NCI-H748 treated with DMSO at 0.1 percent for 48 hours (cell line): ENCODE measurements at regions not wholly inside any gene's neighbourhood (a gene's known extent, or its start where the extent isn't known, plus 50 kb on each side); places are given as distances from the start of the nearest gene placed in this dataset.

Experiments
- DNase-seq: peaks from one replicate; lab custom pipeline; 2025; lab: John Stamatoyannopoulos, UW

DNA sequence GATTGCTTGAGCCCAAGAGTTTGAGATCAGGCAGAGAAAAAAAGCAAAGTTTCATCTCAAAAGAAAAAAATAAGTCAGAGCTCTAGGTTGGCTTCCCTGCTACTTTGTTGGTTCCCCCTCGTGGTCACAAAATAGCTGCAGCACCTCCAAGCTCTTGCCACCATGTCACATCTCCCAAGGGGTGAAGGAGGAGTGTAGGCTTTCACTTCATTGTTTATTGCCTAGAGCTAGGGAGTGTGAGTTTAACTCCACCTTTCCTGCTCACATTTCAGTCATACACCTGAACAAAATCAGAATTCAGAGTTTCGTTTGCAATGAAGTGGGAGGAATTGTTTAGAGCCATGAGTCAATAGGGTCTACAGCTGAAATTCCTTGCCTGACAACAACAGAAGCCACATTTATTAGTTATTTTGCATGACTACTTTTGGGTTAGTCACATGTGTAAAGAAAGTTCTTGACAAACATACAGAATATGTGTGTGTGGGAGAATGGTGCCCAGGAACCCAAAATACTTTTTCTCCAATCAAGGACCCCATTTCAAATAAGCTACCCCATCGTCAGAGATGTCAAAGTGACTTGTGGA, 56.2 kb upstream of the UFL1 start:
- DNase-seq: no peak

DNA sequence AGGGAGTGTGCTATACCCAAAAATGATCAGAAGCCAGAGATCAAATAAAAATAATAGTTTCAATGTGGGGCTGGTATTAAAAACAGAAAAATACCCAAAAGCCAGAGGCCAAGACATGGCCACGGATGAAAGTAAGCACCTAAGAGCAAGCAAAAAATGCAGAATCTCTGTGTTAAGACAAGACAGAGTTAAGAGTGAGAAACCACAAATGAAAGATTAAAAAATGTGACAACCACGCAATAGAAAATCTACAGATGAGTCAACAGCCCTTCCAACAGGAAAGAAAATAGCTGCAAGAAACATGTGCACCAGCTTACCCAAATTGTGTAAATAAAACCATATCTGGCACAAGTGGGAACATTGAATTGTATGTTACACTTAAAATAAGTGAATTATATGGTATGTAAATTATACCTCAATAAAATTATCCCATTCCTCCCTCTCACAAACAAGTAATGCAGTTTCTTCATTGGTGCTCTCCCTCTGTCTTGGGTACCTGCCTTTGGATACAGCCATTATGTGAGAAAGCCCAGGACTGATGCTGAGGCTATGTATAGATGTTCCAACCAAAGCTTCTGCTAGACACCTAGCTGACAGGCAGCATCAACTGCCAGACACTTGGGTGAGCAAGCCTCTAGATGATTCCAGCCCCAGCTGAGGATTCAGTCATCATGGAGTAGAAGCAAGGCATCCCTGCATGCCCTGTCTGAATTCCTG, 55.3 kb upstream of the UFL1 start:
- no peak for DNase-seq

DNA sequence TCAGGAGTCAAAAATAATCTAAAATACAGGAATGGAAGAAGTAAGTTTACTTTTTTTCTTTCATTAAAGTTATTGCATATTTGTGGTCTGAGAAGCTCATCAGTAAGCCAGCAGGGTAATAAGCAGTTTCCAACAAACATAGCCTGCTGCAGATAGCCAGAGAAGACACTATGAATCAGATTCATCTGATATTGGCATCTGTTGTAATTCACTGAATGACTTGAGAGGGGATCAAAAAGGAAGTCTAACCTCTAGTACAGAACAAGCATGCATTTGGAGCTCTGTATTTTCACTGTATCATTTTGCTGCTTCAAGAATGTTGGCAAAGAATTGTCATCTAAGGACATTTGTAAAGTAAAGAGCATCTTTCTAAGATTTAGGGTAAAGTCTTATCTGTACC, 53.8 kb upstream of the UFL1 start:
- DNase-seq: no peak

DNA sequence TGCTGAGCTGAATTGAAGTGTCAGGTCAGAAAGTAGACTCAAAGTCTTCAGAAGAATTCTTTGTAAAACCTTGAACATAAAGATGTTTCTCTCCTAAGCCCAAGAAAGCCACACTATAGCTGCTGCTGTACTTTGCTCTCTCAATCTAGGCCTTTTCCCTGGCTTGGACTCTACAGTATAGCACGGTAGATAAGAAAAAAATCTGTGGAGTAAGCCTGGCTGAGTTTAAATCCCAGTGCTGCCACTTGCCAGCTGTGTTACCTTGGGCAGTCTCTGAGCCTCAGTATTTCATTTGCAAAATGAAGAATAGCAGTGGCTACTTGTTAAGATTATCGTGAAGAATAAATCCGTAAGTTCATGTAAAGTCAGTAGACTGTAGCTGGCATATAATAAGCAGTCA, 53.3 kb upstream of the UFL1 start:
- DNase-seq: no peak

DNA sequence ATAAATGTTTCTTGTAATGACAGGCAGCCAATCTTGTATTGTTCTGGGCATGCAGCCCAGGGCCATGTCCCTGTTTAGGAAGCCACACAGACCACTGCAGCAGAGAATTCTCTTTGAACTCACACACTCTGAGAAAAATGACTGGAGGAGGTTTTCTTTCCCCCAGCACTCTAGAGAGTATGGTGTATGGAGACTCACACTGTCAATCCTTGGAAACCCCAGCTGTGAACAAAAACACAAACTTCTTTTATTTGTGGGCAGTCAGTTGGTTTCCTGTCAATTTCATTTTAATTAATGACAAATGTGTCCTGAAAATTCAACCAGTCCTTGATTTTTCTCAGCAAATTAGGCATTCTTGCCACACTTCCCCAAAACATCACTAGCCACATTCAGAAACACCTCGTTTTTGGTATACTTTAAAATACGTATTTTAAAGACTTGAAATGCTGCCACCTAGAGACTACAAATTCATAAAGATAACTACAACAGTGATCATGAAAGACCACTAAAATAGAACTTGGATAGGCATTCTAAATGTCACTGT, 52.9 kb upstream of the UFL1 start:
- peak; percentile 15 for DNase-seq

DNA sequence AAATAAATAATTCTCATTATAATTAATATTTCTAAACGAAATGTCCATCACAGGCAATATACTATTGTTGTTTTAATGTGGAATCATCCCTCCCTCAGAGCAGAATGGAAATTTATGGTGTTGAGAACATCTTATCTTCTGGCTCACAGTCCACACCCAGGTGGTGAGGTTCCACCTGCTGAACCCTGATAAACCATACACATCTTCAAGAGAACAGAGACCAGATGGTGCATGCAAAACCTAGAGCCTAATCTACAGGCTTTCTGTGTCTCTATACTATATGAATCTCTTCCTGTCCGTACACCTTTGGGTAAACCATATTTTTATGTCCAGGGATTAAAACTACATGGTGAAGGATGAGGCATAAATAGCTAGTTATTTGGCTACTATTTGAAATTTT, 52.3 kb upstream of the UFL1 start:
- DNase-seq: no peak

DNA sequence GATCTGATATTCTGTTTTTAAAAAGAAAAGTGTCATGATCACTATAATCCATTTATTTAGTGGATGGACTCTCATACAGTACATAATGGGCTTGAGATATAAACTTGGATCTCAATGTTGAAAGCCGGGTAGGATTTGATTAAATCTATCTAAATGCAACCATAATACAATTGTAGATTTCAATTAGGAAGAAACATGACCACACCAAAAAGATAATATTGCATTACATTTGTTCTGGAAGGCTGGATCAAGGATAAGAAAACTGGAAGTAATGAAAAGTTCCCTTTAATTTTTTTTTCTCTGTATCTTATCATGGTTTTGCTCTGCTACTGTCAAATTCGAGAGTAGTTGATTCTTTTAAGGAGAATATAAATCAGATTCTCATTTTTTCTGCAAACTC, 51.3 kb upstream of the UFL1 start:
- DNase-seq: no peak
